ENCODE measurements at regions not wholly inside any gene's neighbourhood (a gene's known extent, or its start where the extent isn't known, plus 50 kb on each side); places are given as distances from the start of the nearest gene placed in this dataset.

GRCh38 chr7:106777674-106778299 lies 87.3 kb upstream of the PIK3CG start:
- TF ChIP-seq CTCF (IDR thresholded peaks at IDR 0.05) (no peak), POLR2A (IDR thresholded peaks at IDR 0.05) (no peak), EP300 (IDR thresholded peaks at IDR 0.05) (no peak)

Measured in upper lobe of left lung (tissue), 4 donors.